H1 (cell line): ENCODE measurements at regions not wholly inside any gene's neighbourhood (a gene's known extent, or its start where the extent isn't known, plus 50 kb on each side); places are given as distances from the start of the nearest gene placed in this dataset.

ENCODE experiments used
- CTCF ChIA-PET: fragments of 300-600 bp; sonication (Branson Sonifier 250); formaldehyde crosslinking; loops from one replicate; lab custom pipeline; 2021; ENCODE audit not compliant: partially characterized antibody; lab: Charles Lee
- POLR2A ChIA-PET: fragments of 300-600 bp; sonication (Branson Sonifier 250); formaldehyde crosslinking; loops from one replicate; lab custom pipeline; 2021; ENCODE audit warnings: inconsistent platforms; ENCODE audit not compliant: partially characterized antibody; lab: Charles Lee
- DNase-seq, 2 experiments: peaks; one replicate each; pipeline versions ENCODE4 v3.0.0 to v3.0.0-alpha.2; 2010 to 2022; ENCODE audit warnings: low spot score in 2 of 2, low read depth in 1 of 2, mixed read lengths in 1 of 2
- FAIRE-seq: peaks from 2 replicates; lab custom pipeline; 2011; peaks lifted over from hg19 to GRCh38; lab: Jason Lieb, UNC
- H2AFZ ChIP-seq: 2 replicates; pipeline ENCODE4 v1.8.1; 2012; ENCODE audit warnings: low read length, inconsistent platforms
- H2AK5ac ChIP-seq: 2 replicates; pipeline ENCODE4 v1.6.1; 2013; ENCODE audit warnings: low read depth, low read length
- H2BK120ac ChIP-seq: replicated peaks from 2 replicates; pipeline ENCODE3; 2013; ENCODE audit warnings: low read depth, low read length, inconsistent platforms
- H2BK12ac ChIP-seq: 2 replicates; pipeline ENCODE4 v1.6.1; 2013; ENCODE audit warnings: low read depth, low read length
- H2BK15ac ChIP-seq: 2 replicates; pipeline ENCODE4 v1.6.1; 2013; ENCODE audit warnings: low read length
- H2BK20ac ChIP-seq: 2 replicates; pipeline ENCODE4 v1.6.1; 2013; ENCODE audit warnings: low read length
- H2BK5ac ChIP-seq: 2 replicates; pipeline ENCODE4 v1.6.1; 2013; ENCODE audit warnings: low read depth, low read length
- H3K14ac ChIP-seq: 2 replicates; pipeline ENCODE4 v1.6.1; 2013; ENCODE audit warnings: inconsistent platforms; ENCODE audit not compliant: insufficient read length
- H3K18ac ChIP-seq: 2 replicates; pipeline ENCODE4 v1.6.1; 2013; ENCODE audit warnings: low read length; ENCODE audit errors: extremely low read depth
- H3K23ac ChIP-seq: 2 replicates; pipeline ENCODE4 v1.6.1; 2013; ENCODE audit warnings: inconsistent platforms; ENCODE audit not compliant: insufficient read length
- H3K23me2 ChIP-seq: 2 replicates; pipeline ENCODE4 v1.6.1; 2013; ENCODE audit warnings: low read depth, low read length
- H3K27ac ChIP-seq: 2 replicates; pipeline ENCODE4 v1.6.1; 2011; ENCODE audit warnings: low read depth, low read length, inconsistent platforms
- H3K27me3 ChIP-seq, 4 experiments: replicated peaks in 1 of 4; 1 replicate in 1 of 4; 2 replicates in 3 of 4; pipeline versions ENCODE4 v1.6.1 to v1.8.1; 2011 to 2013; ENCODE audit warnings: low read length in 3 of 4, mild to moderate bottlenecking in 3 of 4, inconsistent platforms in 2 of 4, mixed read lengths in 2 of 4, moderate library complexity in 1 of 4; ENCODE audit not compliant: control insufficient read depth in 3 of 4, insufficient read depth in 3 of 4; ENCODE audit errors: extremely low read depth in 1 of 4
- H3K36me3 ChIP-seq, 4 experiments: 2 replicates each; pipeline versions ENCODE4 v1.6.1 to v1.8.1; 2011 to 2013; ENCODE audit warnings: mild to moderate bottlenecking in 4 of 4, low read length in 3 of 4, moderate library complexity in 2 of 4, control low read depth in 1 of 4, inconsistent platforms in 1 of 4; ENCODE audit not compliant: insufficient read depth in 4 of 4, control insufficient read depth in 2 of 4
- H3K4ac ChIP-seq: replicated peaks from 2 replicates; pipeline ENCODE3; 2013; ENCODE audit warnings: low read length, low read depth, mixed read lengths, inconsistent platforms; ENCODE audit not compliant: insufficient read length
- H3K4me1 ChIP-seq, 4 experiments: replicated peaks in 1 of 4; 1 replicate in 1 of 4; 2 replicates in 3 of 4; pipeline versions ENCODE4 v1.6.1 to v1.8.1; 2011 to 2013; ENCODE audit warnings: low read length in 3 of 4, inconsistent platforms in 2 of 4, mixed read lengths in 1 of 4; ENCODE audit not compliant: insufficient read depth in 4 of 4, control insufficient read depth in 3 of 4
- H3K4me2 ChIP-seq, 2 experiments: 2 replicates each; pipeline versions ENCODE4 v1.6.1 to v1.8.1; 2011 to 2013; ENCODE audit warnings: low read depth in 2 of 2, low read length in 2 of 2, control low read depth in 1 of 2, inconsistent platforms in 1 of 2, mild to moderate bottlenecking in 1 of 2; ENCODE audit not compliant: insufficient read depth in 1 of 2
- H3K4me3 ChIP-seq, 4 experiments: fragments of 200-600, 300-600 bp in 1 of 4; sonication (generic), shearing (Covaris generic), sonication (Bioruptor Twin) in 1 of 4; 2 replicates each; pipeline versions ENCODE4 v1.5.1 to v1.8.1; 2011 to 2016; ENCODE audit warnings: low read length in 4 of 4, low read depth in 3 of 4, control low read depth in 2 of 4, inconsistent platforms in 2 of 4, mild to moderate bottlenecking in 2 of 4, mixed read lengths in 1 of 4, moderate library complexity in 1 of 4; ENCODE audit not compliant: insufficient read depth in 2 of 4; ENCODE audit errors: extremely low read depth in 1 of 4
- H3K56ac ChIP-seq: replicated peaks from 2 replicates; pipeline ENCODE3; 2013; ENCODE audit warnings: low read depth, mild to moderate bottlenecking, mixed read lengths, low read length, inconsistent platforms; ENCODE audit not compliant: insufficient read length
- H3K79me1 ChIP-seq: 2 replicates; pipeline ENCODE4 v1.6.1; 2013; ENCODE audit warnings: low read depth, low read length, control low read depth
- H3K79me2 ChIP-seq, 2 experiments: 2 replicates each; pipeline versions ENCODE4 v1.6.1 to v1.8.1; 2012 to 2013; ENCODE audit warnings: low read length in 2 of 2, mild to moderate bottlenecking in 2 of 2, inconsistent platforms in 1 of 2; ENCODE audit not compliant: insufficient read depth in 2 of 2, control insufficient read depth in 1 of 2
- H3K9ac ChIP-seq, 4 experiments: replicated peaks in 1 of 4; 1 replicate in 1 of 4; 2 replicates in 3 of 4; pipeline versions ENCODE4 v1.6.1 to v1.8.1; 2011 to 2013; ENCODE audit warnings: low read depth in 3 of 4, low read length in 3 of 4, control low read depth in 2 of 4, mild to moderate bottlenecking in 2 of 4, moderate library complexity in 2 of 4, inconsistent platforms in 1 of 4; ENCODE audit errors: extremely low read depth in 1 of 4
- H3K9me3 ChIP-seq, 2 experiments: 2 replicates each; pipeline versions ENCODE4 v1.6.1 to v1.8.1; 2012 to 2013; ENCODE audit warnings: mild to moderate bottlenecking in 2 of 2, moderate library complexity in 2 of 2, control low read depth in 1 of 2, inconsistent platforms in 1 of 2, low read depth in 1 of 2, low read length in 1 of 2, mixed read lengths in 1 of 2; ENCODE audit not compliant: insufficient read depth in 2 of 2
- H4K20me1 ChIP-seq, 2 experiments: replicated peaks in 1 of 2; 2 replicates each; pipeline versions ENCODE3 to v1.8.1; 2011 to 2013; ENCODE audit warnings: inconsistent platforms in 2 of 2, low read length in 2 of 2, mild to moderate bottlenecking in 1 of 2; ENCODE audit not compliant: insufficient read depth in 2 of 2, control insufficient read depth in 1 of 2
- H4K5ac ChIP-seq: 2 replicates; pipeline ENCODE4 v1.6.1; 2013; ENCODE audit warnings: low read length, low read depth, mixed read lengths, inconsistent platforms; ENCODE audit not compliant: insufficient read length
- H4K8ac ChIP-seq: 2 replicates; pipeline ENCODE4 v1.8.0; 2013; ENCODE audit warnings: mild to moderate bottlenecking, moderate library complexity, low read length, inconsistent platforms; ENCODE audit not compliant: insufficient read depth; ENCODE audit errors: extremely low read depth
- H4K91ac ChIP-seq: replicated peaks from 2 replicates; pipeline ENCODE3; 2013; ENCODE audit warnings: low read length, mixed read lengths, inconsistent platforms; ENCODE audit not compliant: insufficient read length
- BCL11A ChIP-seq, 2 experiments: IDR thresholded peaks; one replicate each; pipeline ENCODE4 v1.6.1; 2011; ENCODE audit warnings: low read depth in 2 of 2, low read length in 2 of 2, mild to moderate bottlenecking in 2 of 2
- CREB1 ChIP-seq: IDR thresholded peaks from 2 replicates; pipeline ENCODE4 v1.6.1; 2012; ENCODE audit warnings: inconsistent platforms
- TAF1 ChIP-seq: IDR thresholded peaks from 2 replicates; pipeline ENCODE4 v1.6.1; 2011; ENCODE audit warnings: mild to moderate bottlenecking, low read depth, low read length
- WGBS, 2 experiments: shearing (Covaris generic) in 1 of 2; methylation state at CpG; one replicate each; pipeline versions ENCODE4 v1.1.6 to v1.1.7; 2013 to 2015; ENCODE audit warnings: low lambda C conversion rate in 2 of 2, mixed read lengths in 2 of 2, inconsistent platforms in 1 of 2, low coverage in 1 of 2, missing lambda C conversion rate in 1 of 2; ENCODE audit not compliant: insufficient replicate concordance in 2 of 2, insufficient coverage in 1 of 2, insufficient read length in 1 of 2; ENCODE audit errors: extremely low coverage in 1 of 2, missing lambda C conversion rate in 1 of 2; 5-methylcytosine and 5-hydroxymethylcytosine counted together

DNA sequence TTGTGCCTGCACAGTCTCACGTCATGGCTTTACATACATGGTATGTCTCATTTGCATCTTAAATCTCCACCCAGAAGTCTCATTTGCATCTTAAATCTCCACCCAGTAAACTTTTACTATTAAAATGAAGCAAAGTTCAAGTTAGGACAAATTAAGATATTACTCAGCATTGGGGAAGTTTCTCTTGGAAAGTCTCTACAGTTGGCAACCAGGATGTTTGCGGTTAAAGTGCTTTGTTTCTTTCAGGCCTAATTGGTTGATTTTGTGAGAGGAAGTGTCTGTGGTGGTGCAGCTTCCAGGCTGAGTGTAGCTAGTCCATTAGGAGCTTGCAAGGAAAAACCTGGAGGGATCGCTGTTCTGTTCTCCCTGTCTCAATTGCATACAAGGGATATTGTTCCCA lies 1373.3 kb upstream of the GOT2 start:
- H4K91ac ChIP-seq, result no peak overlapping the region
- no peak overlapping the region for H3K23ac ChIP-seq
- no peak overlapping the region for H2AK5ac ChIP-seq
- no peak overlapping the region for H4K8ac ChIP-seq
- H2AFZ ChIP-seq, result no peak overlapping the region
- H3K9ac ChIP-seq, result no peak overlapping the region
- H3K23me2 ChIP-seq, result no peaks in the 10 kb centered on the region
- H3K4me3 ChIP-seq, result no peak overlapping the region
- no peak overlapping the region for H4K5ac ChIP-seq
- no peak overlapping the region for H2BK120ac ChIP-seq
- H3K56ac ChIP-seq, result no peak overlapping the region
- no peaks in the 10 kb centered on the region for H3K79me1 ChIP-seq
- no peak overlapping the region for H3K4me2 ChIP-seq
- ChIA-PET POLR2A (no interaction called here), CTCF (interaction anchor here (0.6 to 1.0 kb wide), 3 partner anchors 8 to 974 kb away, joined by 3 to 4 read pairs (median 3); no protein-coding TSS in a partner anchor)
- WGBS, 2 experiments, result 96% methylated on average over 3 of the region's 3 CpGs; no CpG with 5 or more reads in 1 of the 2 experiments
- no peaks in the 10 kb centered on the region for H3K9me3 ChIP-seq
- H2BK5ac ChIP-seq, result no peak overlapping the region
- no peak overlapping the region for H2BK15ac ChIP-seq
- no peak overlapping the region for H3K27ac ChIP-seq
- H2BK12ac ChIP-seq, result no peak overlapping the region
- no peak overlapping the region for H3K18ac ChIP-seq
- no peaks in the 10 kb centered on the region for H3K36me3 ChIP-seq
- FAIRE-seq (no peak), DNase-seq (no peak)
- H3K27me3 ChIP-seq, result no peaks in the 10 kb centered on the region
- no peak overlapping the region for H2BK20ac ChIP-seq
- H3K4ac ChIP-seq, result no peak overlapping the region
- no peaks in the 10 kb centered on the region for H4K20me1 ChIP-seq
- no peak overlapping the region for H3K14ac ChIP-seq
- H3K4me1 ChIP-seq, result no peaks in the 10 kb centered on the region
- no peaks in the 10 kb centered on the region for H3K79me2 ChIP-seq
- TF ChIP-seq CREB1, result no peak
- TF ChIP-seq TAF1, result no peak
- no peak for TF ChIP-seq BCL11A (IDR thresholded peaks at IDR 0.05; ENCODE audit: low read depth in 2 of 2, low read length in 2 of 2)
